Activated CD8-positive, alpha-beta T cell treated with anti-CD3 and anti-CD28 coated beads for 36 hours (primary cell): ENCODE measurements at regions not wholly inside any gene's neighbourhood (a gene's known extent, or its start where the extent isn't known, plus 50 kb on each side); places are given as distances from the start of the nearest gene placed in this dataset.

ENCODE experiments used
- ATAC-seq: fragments of 200-7000 bp; cut with Tn5 transposase; one replicate; pipeline ENCODE4 v1.10.0; 2021; ENCODE audit warnings: mild to moderate bottlenecking, moderate library complexity
- CTCF ChIA-PET: fragments of 350-600 bp; sonication (Branson Sonifier 250); formaldehyde crosslinking; loops from one replicate; lab custom pipeline; 2021; ENCODE audit warnings: antibody characterized with exemption; lab: Charles Lee
- POLR2A ChIA-PET: fragments of 350-600 bp; sonication (Branson Sonifier 250); formaldehyde crosslinking; loops from one replicate; lab custom pipeline; 2021; ENCODE audit warnings: antibody characterized with exemption; lab: Charles Lee
- DNase-seq: peaks from one replicate; pipeline ENCODE4 v3.0.0-alpha.2; 2020
- H3K27ac Mint-ChIP-seq: one replicate; pipeline ENCODE4 v1.8.0; 2021; ENCODE audit warnings: mild to moderate bottlenecking, mixed read lengths
- H3K27me3 Mint-ChIP-seq: one replicate; pipeline ENCODE4 v1.8.0; 2021; ENCODE audit warnings: mixed read lengths
- H3K36me3 Mint-ChIP-seq: one replicate; pipeline ENCODE4 v1.8.0; 2021; ENCODE audit warnings: low read depth, mixed read lengths
- H3K4me1 Mint-ChIP-seq: one replicate; pipeline ENCODE4 v1.8.0; 2021; ENCODE audit warnings: low read depth, mixed read lengths
- H3K4me3 Mint-ChIP-seq: one replicate; pipeline ENCODE4 v1.8.0; 2021; ENCODE audit warnings: mild to moderate bottlenecking, moderate library complexity, mixed read lengths
- H3K9me3 Mint-ChIP-seq: one replicate; pipeline ENCODE4 v1.8.0; 2021; ENCODE audit warnings: mixed read lengths
- CTCF ChIP-seq: fragments of 200-600 bp; IDR thresholded peaks from one replicate; pipeline ENCODE4 v1.8.0; 2022; ENCODE audit warnings: antibody characterized with exemption, mild to moderate bottlenecking
- intact Hi-C: fragments of 100-400 bp; cut with micrococcal nuclease; formaldehyde crosslinking; loops from one replicate; pipeline ENCODE4 v1.10.0; 2022

GRCh38 chr3:193835414-193835813 is 242.4 kb downstream of the OPA1 start:
- H3K4me3 Mint-ChIP-seq = no peak overlapping the region
- peaks cover 5% of the 10 kb centered on the region for H3K27me3 Mint-ChIP-seq
- no peaks in the 10 kb centered on the region for H3K9me3 Mint-ChIP-seq
- ChIA-PET CTCF (interaction anchor here (0.8 kb wide), 1 partner anchor 480 kb away, joined by 4 read pairs; no protein-coding TSS in a partner anchor), POLR2A (no interaction called here)
- intact Hi-C loops = no loop called here
- no peak for ATAC-seq
- no peak for TF ChIP-seq CTCF
- no peak overlapping the region for H3K27ac Mint-ChIP-seq
- no peaks in the 10 kb centered on the region for H3K36me3 Mint-ChIP-seq
- DNase-seq = no peak
- no peaks in the 10 kb centered on the region for H3K4me1 Mint-ChIP-seq

GRCh38 chr3:193836511-193836910 is 243.5 kb downstream of the OPA1 start:
- no peak for ATAC-seq
- Mint-ChIP-seq H3K4me3 (no peak overlapping the region), H3K9me3 (no peaks in the 10 kb centered on the region), H3K4me1 (no peaks in the 10 kb centered on the region), H3K27ac (no peak overlapping the region), H3K27me3 (peaks cover 11% of the 10 kb centered on the region), H3K36me3 (no peaks in the 10 kb centered on the region)
- no peak for DNase-seq
- TF ChIP-seq CTCF = no peak
- ChIA-PET CTCF (interaction anchor here (1.4 kb wide), 1 partner anchor 479 kb away, joined by 4 read pairs; no protein-coding TSS in a partner anchor), POLR2A (no interaction called here)
- intact Hi-C loops = no loop called here

- TF ChIP-seq CTCF = no peak
- Mint-ChIP-seq H3K9me3 (no peaks in the 10 kb centered on the region), H3K27ac (no peak overlapping the region), H3K27me3 (peaks cover 13% of the 10 kb centered on the region), H3K4me1 (no peaks in the 10 kb centered on the region), H3K4me3 (no peak overlapping the region), H3K36me3 (no peaks in the 10 kb centered on the region)
- no peak for ATAC-seq
- ChIA-PET POLR2A (no interaction called here), CTCF (interaction anchor here (1.4 kb wide), 1 partner anchor 479 kb away, joined by 4 read pairs; no protein-coding TSS in a partner anchor)
- intact Hi-C loops = no loop called here
- DNase-seq = no peak
Observed at GRCh38 chr3:193836918-193837317, 243.9 kb downstream of the OPA1 start.

- H3K36me3 Mint-ChIP-seq = no peaks in the 10 kb centered on the region
- intact Hi-C loops = no loop called here
- ChIA-PET POLR2A (no interaction called here), CTCF (interaction anchor here (1.4 kb wide), 1 partner anchor 479 kb away, joined by 4 read pairs; no protein-coding TSS in a partner anchor)
- no peaks in the 10 kb centered on the region for H3K9me3 Mint-ChIP-seq
- ATAC-seq (no peak), DNase-seq (no peak)
- no peak overlapping the region for H3K4me3 Mint-ChIP-seq
- H3K27ac Mint-ChIP-seq = no peak overlapping the region
- no peak for TF ChIP-seq CTCF
- no peaks in the 10 kb centered on the region for H3K4me1 Mint-ChIP-seq
- H3K27me3 Mint-ChIP-seq = peaks cover 14% of the 10 kb centered on the region
Observed at GRCh38 chr3:193837347-193837827, 244.4 kb downstream of the OPA1 start.

- DNase-seq (no peak), ATAC-seq (no peak)
- H3K27ac Mint-ChIP-seq = no peak overlapping the region
- no peaks in the 10 kb centered on the region for H3K9me3 Mint-ChIP-seq
- ChIA-PET POLR2A (no interaction called here), CTCF (no interaction called here)
- intact Hi-C loops = no loop called here
- H3K4me3 Mint-ChIP-seq = no peak overlapping the region
- no peaks in the 10 kb centered on the region for H3K4me1 Mint-ChIP-seq
- peaks cover 16% of the 10 kb centered on the region for H3K27me3 Mint-ChIP-seq
- no peak for TF ChIP-seq CTCF
- H3K36me3 Mint-ChIP-seq = no peaks in the 10 kb centered on the region
Observed at GRCh38 chr3:193840111-193840641, 247.2 kb downstream of the OPA1 start.
